SK-N-SH treated with all-trans-retinoic acid at 6 μM for 48 hours (cell line): ENCODE measurements at regions not wholly inside any gene's neighbourhood (a gene's known extent, or its start where the extent isn't known, plus 50 kb on each side); places are given as distances from the start of the nearest gene placed in this dataset.

Experiments
- ATAC-seq: fragments of 200-7000 bp; cut with Tn5 transposase; 3 replicates; pipeline ENCODE4 v1.9.1; 2020; ENCODE audit warnings: mild to moderate bottlenecking, moderate library complexity
- ARNTL ChIP-seq: fragments of 450-650 bp; formaldehyde crosslinking; IDR thresholded peaks from 2 replicates; pipeline ENCODE4 v1.5.0; 2020; ENCODE audit warnings: low read depth, mild to moderate bottlenecking, moderate library complexity, borderline replicate concordance
- BACH2 ChIP-seq: fragments of 250-450 bp; sonication (Bioruptor Pico); IDR thresholded peaks from 2 replicates; pipeline ENCODE4 v1.9.0; 2021; ENCODE audit warnings: mild to moderate bottlenecking, borderline replicate concordance
- CSDC2 ChIP-seq: fragments of 250-450 bp; sonication (Bioruptor Pico); IDR thresholded peaks from 2 replicates; pipeline ENCODE4 v1.5.0; 2020; ENCODE audit warnings: mild to moderate bottlenecking, moderate library complexity
- ESRRG ChIP-seq: fragments of 250-450 bp; sonication (Bioruptor Pico); IDR thresholded peaks from 2 replicates; pipeline ENCODE4 v1.6.1; 2021; ENCODE audit warnings: mild to moderate bottlenecking
- GLIS3 ChIP-seq: fragments of 250-450 bp; sonication (Bioruptor Pico); IDR thresholded peaks from 2 replicates; pipeline ENCODE4 v1.5.0; 2020; ENCODE audit warnings: mild to moderate bottlenecking, moderate library complexity
- OSR1 ChIP-seq: fragments of 250-450 bp; sonication (Bioruptor Pico); IDR thresholded peaks from 2 replicates; pipeline ENCODE4 v1.8.0; 2022; ENCODE audit warnings: moderate library complexity, mild to moderate bottlenecking, inconsistent platforms
- PATZ1 ChIP-seq: fragments of 250-450 bp; sonication (Bioruptor Pico); IDR thresholded peaks from 2 replicates; pipeline ENCODE4 v1.8.0; 2020; ENCODE audit warnings: mild to moderate bottlenecking, moderate library complexity, borderline replicate concordance
- POU6F1 ChIP-seq: fragments of 250-450 bp; sonication (Bioruptor Pico); IDR thresholded peaks from 2 replicates; pipeline ENCODE4 v1.8.0; 2021; ENCODE audit warnings: low read depth, mild to moderate bottlenecking, moderate library complexity, borderline replicate concordance
- PPARA ChIP-seq: fragments of 250-450 bp; sonication (Bioruptor Pico); IDR thresholded peaks from 2 replicates; pipeline ENCODE4 v1.5.0; 2020; ENCODE audit warnings: mild to moderate bottlenecking, borderline replicate concordance
- RARB ChIP-seq: fragments of 250-450 bp; sonication (Bioruptor Pico); IDR thresholded peaks from 2 replicates; pipeline ENCODE4 v1.8.0; 2021; ENCODE audit warnings: mild to moderate bottlenecking, moderate library complexity
- SNAI2 ChIP-seq: fragments of 250-450 bp; sonication (Bioruptor Pico); IDR thresholded peaks from 2 replicates; pipeline ENCODE4 v1.5.0; 2020; ENCODE audit warnings: mild to moderate bottlenecking, moderate library complexity
- TCF4 ChIP-seq: fragments of 250-450 bp; sonication (Bioruptor Pico); IDR thresholded peaks from 2 replicates; pipeline ENCODE4 v1.8.0; 2021; ENCODE audit warnings: mild to moderate bottlenecking, moderate library complexity, borderline replicate concordance
- TOX ChIP-seq: fragments of 250-450 bp; sonication (Bioruptor Pico); IDR thresholded peaks from 2 replicates; pipeline ENCODE4 v1.8.0; 2021; ENCODE audit warnings: mild to moderate bottlenecking, moderate library complexity, borderline replicate concordance
- ZC3H10 ChIP-seq: fragments of 250-450 bp; sonication (Bioruptor Pico); IDR thresholded peaks from 2 replicates; pipeline ENCODE4 v1.5.1; 2021; ENCODE audit warnings: mild to moderate bottlenecking, moderate library complexity
- ZFP3 ChIP-seq: fragments of 250-450 bp; sonication (Bioruptor Pico); IDR thresholded peaks from 2 replicates; pipeline ENCODE4 v1.5.0; 2020; ENCODE audit warnings: mild to moderate bottlenecking, moderate library complexity
- ZFP30 ChIP-seq: fragments of 450-650 bp; formaldehyde crosslinking; IDR thresholded peaks from 2 replicates; pipeline ENCODE4 v1.5.0; 2022; ENCODE audit warnings: mild to moderate bottlenecking, moderate library complexity
- ZNF565 ChIP-seq: fragments of 450-650 bp; formaldehyde crosslinking; conservative IDR thresholded peaks from 2 replicates; pipeline ENCODE4 v1.5.0; 2020; ENCODE audit warnings: low read depth, mild to moderate bottlenecking, moderate library complexity
- ZNF8 ChIP-seq: fragments of 450-650 bp; formaldehyde crosslinking; IDR thresholded peaks from 2 replicates; pipeline ENCODE4 v1.5.0; 2020; ENCODE audit warnings: mild to moderate bottlenecking, moderate library complexity
- TF ChIP-seq, protein P1 (sequence below): fragments of 250-450 bp; sonication (Bioruptor Pico); IDR thresholded peaks from 2 replicates; pipeline ENCODE4 v1.5.1; 2020; ENCODE audit warnings: low read depth, mild to moderate bottlenecking, moderate library complexity
- TF ChIP-seq, protein P2 (sequence below): fragments of 250-450 bp; sonication (Bioruptor Pico); IDR thresholded peaks from 2 replicates; pipeline ENCODE4 v1.5.1; 2021; ENCODE audit warnings: mild to moderate bottlenecking, moderate library complexity

DNA sequence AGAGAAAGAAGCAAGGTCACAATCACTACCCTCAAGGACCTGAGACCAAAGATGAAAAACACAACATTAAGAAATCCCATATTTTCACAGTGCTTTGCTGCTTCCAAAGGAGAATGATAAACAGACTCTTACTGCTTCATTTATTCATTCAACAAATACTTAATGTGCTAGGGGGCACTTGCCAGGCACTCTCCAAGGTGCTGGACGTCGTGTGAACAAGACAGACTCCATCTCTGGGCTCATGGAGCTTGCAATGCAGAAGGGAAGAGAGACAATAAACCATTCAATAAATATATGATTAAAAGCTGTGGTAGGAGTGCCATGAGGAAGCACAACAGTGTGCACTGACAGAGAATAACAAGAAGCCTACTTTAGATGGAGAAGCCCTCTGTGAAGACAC, 327.7 kb downstream of the CDK5RAP2 start:
- no peak for ATAC-seq

DNA sequence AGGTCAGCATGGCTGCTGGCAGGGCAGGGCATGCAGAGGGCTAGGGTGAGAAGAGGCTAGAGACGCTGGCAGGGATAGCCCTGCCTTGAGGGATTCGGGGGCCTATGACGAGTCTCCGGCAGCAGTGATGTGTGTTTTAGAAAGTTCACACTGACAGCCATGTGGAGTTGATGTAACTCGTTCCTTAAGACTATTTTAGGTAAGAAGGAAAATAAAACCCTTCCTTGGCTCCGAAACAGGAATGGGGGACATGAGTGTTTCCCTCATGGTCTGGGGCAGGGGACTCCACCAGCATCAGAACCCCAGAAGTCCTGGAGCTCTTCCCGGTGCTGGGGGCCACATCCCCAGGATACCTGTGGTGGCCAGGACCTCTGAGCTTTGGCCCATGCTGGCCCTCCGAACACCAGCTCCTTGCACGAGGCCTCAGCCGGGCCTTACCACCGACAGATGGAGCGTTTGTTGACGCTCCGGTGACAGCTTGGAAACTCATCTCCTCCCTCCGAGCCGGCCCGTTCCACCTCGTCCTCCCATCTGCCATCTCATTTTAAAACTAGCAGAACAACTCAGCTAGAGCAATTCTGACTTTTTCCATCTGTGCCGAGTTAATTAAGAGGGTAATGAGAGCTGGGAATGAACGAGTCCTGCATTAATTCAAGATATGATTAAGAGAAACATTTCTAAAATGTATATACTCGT, 337.7 kb downstream of the CDK5RAP2 start:
- TF ChIP-seq ZNF8 (CRISPR knock-in tag) = no peak
- ATAC-seq = no peak

More for the DNA sequence above, 327.7 kb downstream of the CDK5RAP2 start:
- TF ChIP-seq PATZ1 (CRISPR knock-in tag) = no peak
- no peak for TF ChIP-seq OSR1 (CRISPR knock-in tag)
- no peak for TF ChIP-seq PPARA (CRISPR knock-in tag)
- no peak for TF ChIP-seq ZNF8 (CRISPR knock-in tag)
- TF ChIP-seq ARNTL = no peak
- TF ChIP-seq ZFP30 (CRISPR knock-in tag) = no peak
- TF ChIP-seq, protein P1, sequence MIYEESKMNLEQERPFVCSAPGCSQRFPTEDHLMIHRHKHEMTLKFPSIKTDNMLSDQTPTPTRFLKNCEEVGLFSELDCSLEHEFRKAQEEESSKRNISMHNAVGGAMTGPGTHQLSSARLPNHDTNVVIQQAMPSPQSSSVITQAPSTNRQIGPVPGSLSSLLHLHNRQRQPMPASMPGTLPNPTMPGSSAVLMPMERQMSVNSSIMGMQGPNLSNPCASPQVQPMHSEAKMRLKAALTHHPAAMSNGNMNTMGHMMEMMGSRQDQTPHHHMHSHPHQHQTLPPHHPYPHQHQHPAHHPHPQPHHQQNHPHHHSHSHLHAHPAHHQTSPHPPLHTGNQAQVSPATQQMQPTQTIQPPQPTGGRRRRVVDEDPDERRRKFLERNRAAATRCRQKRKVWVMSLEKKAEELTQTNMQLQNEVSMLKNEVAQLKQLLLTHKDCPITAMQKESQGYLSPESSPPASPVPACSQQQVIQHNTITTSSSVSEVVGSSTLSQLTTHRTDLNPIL (CRISPR knock-in tag) = no peak
- no peak for TF ChIP-seq RARB (CRISPR knock-in tag)
- no peak for TF ChIP-seq SNAI2
- TF ChIP-seq POU6F1 (CRISPR knock-in tag) = no peak
- no peak for TF ChIP-seq TCF4

DNA sequence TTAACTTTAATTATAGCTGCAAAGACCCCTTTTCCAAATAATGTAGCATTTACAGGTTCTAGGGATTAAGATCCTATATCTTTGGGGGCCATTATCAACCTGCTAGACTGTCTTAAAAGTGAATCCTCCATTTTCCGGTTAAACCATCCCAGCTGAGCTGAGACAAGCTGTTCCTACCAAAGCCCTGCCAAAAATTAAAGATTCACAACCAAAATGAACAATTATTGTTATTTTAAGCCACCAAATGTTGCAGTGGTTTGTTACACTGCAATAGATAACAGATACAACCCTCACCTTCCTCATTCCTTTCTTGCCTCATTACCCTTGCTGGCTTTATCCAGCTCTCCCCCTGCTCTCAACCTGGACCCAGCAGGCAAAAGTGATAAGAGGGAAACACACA, 343.4 kb downstream of the CDK5RAP2 start:
- no peak for ATAC-seq
- no peak for TF ChIP-seq ZFP3 (CRISPR knock-in tag)
- no peak for TF ChIP-seq ZC3H10 (CRISPR knock-in tag)
- TF ChIP-seq, protein P1 (CRISPR knock-in tag) = no peak
- TF ChIP-seq TCF4 = no peak
- no peak for TF ChIP-seq BACH2 (CRISPR knock-in tag)
- TF ChIP-seq ZNF8 (CRISPR knock-in tag) = no peak
- TF ChIP-seq, protein P2, sequence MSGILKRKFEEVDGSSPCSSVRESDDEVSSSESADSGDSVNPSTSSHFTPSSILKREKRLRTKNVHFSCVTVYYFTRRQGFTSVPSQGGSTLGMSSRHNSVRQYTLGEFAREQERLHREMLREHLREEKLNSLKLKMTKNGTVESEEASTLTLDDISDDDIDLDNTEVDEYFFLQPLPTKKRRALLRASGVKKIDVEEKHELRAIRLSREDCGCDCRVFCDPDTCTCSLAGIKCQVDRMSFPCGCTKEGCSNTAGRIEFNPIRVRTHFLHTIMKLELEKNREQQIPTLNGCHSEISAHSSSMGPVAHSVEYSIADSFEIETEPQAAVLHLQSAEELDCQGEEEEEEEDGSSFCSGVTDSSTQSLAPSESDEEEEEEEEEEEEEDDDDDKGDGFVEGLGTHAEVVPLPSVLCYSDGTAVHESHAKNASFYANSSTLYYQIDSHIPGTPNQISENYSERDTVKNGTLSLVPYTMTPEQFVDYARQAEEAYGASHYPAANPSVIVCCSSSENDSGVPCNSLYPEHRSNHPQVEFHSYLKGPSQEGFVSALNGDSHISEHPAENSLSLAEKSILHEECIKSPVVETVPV = no peak
- no peak for TF ChIP-seq GLIS3
- TF ChIP-seq TOX = no peak
- no peak for TF ChIP-seq ZFP30 (CRISPR knock-in tag)
- TF ChIP-seq RARB (CRISPR knock-in tag) = no peak
- no peak for TF ChIP-seq OSR1 (CRISPR knock-in tag)
- no peak for TF ChIP-seq POU6F1 (CRISPR knock-in tag)
- no peak for TF ChIP-seq CSDC2 (CRISPR knock-in tag)
- no peak for TF ChIP-seq ESRRG

- ATAC-seq = no peak
Measured at GRCh38 chr9:120235081-120235480, 344.9 kb downstream of the CDK5RAP2 start.

More at GRCh38 chr9:120235081-120235480, 344.9 kb downstream of the CDK5RAP2 start:
- TF ChIP-seq TOX (no peak), ZNF565 (CRISPR knock-in tag) (no peak), PATZ1 (CRISPR knock-in tag) (no peak), GLIS3 (no peak)
- TF ChIP-seq, protein P1 (CRISPR knock-in tag) = no peak
